WTC11 (cell line): ENCODE measurements at regions not wholly inside any gene's neighbourhood (a gene's known extent, or its start where the extent isn't known, plus 50 kb on each side); places are given as distances from the start of the nearest gene placed in this dataset.

Source experiments
- ATAC-seq: fragments of 200-7000 bp; cut with Tn5 transposase; 2 replicates; pipeline ENCODE4 v1.10.0; 2021; ENCODE audit warnings: mild to moderate bottlenecking, moderate library complexity
- CTCF ChIA-PET: fragments of 300-600 bp; sonication (Branson Sonifier 250); formaldehyde crosslinking; loops from one replicate; lab custom pipeline; 2021; ENCODE audit warnings: antibody characterized with exemption; lab: Charles Lee
- POLR2A ChIA-PET: fragments of 350-600 bp; sonication (Branson Sonifier 250); formaldehyde crosslinking; loops from one replicate; lab custom pipeline; 2021; ENCODE audit warnings: antibody characterized with exemption; lab: Charles Lee
- DNase-seq: peaks from one replicate; pipeline ENCODE4 v3.0.0; 2021; ENCODE audit warnings: low spot score
- H3K27ac Mint-ChIP-seq: 2 replicates; pipeline ENCODE4 v1.8.0; 2021; ENCODE audit warnings: mixed read lengths
- H3K27me3 Mint-ChIP-seq: 2 replicates; pipeline ENCODE4 v1.8.0; 2021; ENCODE audit warnings: low read depth, mild to moderate bottlenecking, moderate library complexity, mixed read lengths
- H3K36me3 Mint-ChIP-seq: 2 replicates; pipeline ENCODE4 v1.8.0; 2021; ENCODE audit warnings: mixed read lengths
- H3K4me1 Mint-ChIP-seq: 2 replicates; pipeline ENCODE4 v1.8.0; 2022; ENCODE audit warnings: mixed read lengths
- H3K4me3 Mint-ChIP-seq: 2 replicates; pipeline ENCODE4 v1.8.0; 2021; ENCODE audit warnings: mild to moderate bottlenecking, moderate library complexity, mixed read lengths
- H3K9me3 Mint-ChIP-seq: 2 replicates; pipeline ENCODE4 v1.8.0; 2021; ENCODE audit warnings: mixed read lengths
- ATF1 ChIP-seq: sonication (generic); formaldehyde crosslinking; IDR thresholded peaks from 2 replicates; pipeline ENCODE4 v1.8.1; 2023; ENCODE audit warnings: mild to moderate bottlenecking, moderate library complexity, missing genetic modification reagents
- CREM ChIP-seq: sonication (generic); formaldehyde crosslinking; IDR thresholded peaks from 2 replicates; pipeline ENCODE4 v1.8.1; 2022; ENCODE audit warnings: mild to moderate bottlenecking, missing genetic modification reagents, moderate library complexity
- EMX1 ChIP-seq: fragments of 250-450 bp; sonication (Bioruptor Pico); IDR thresholded peaks from 2 replicates; pipeline ENCODE4 v1.8.0; 2021; ENCODE audit warnings: mild to moderate bottlenecking
- ETV6 ChIP-seq: sonication (generic); formaldehyde crosslinking; IDR thresholded peaks from 2 replicates; pipeline ENCODE4 v1.8.1; 2022; ENCODE audit warnings: mild to moderate bottlenecking, missing genetic modification reagents
- GTF2I ChIP-seq: fragments of 250-450 bp; sonication (Bioruptor Pico); conservative IDR thresholded peaks from 2 replicates; pipeline ENCODE4 v1.4.0; 2021; ENCODE audit warnings: mild to moderate bottlenecking
- KAT7 ChIP-seq: sonication (generic); formaldehyde crosslinking; IDR thresholded peaks from 2 replicates; pipeline ENCODE4 v1.8.1; 2023; ENCODE audit warnings: missing genetic modification reagents, mild to moderate bottlenecking, borderline replicate concordance
- NR1H2 ChIP-seq: sonication (generic); formaldehyde crosslinking; IDR thresholded peaks from 2 replicates; pipeline ENCODE4 v1.9.0; 2021; ENCODE audit warnings: mild to moderate bottlenecking, moderate library complexity, missing genetic modification reagents
- RELA ChIP-seq: sonication (generic); formaldehyde crosslinking; IDR thresholded peaks from 2 replicates; pipeline ENCODE4 v1.8.1; 2022; ENCODE audit warnings: missing genetic modification reagents, mild to moderate bottlenecking, borderline replicate concordance
- SMAD3 ChIP-seq: sonication (generic); formaldehyde crosslinking; IDR thresholded peaks from 2 replicates; pipeline ENCODE4 v1.8.0; 2022; ENCODE audit warnings: missing genetic modification reagents, mild to moderate bottlenecking, borderline replicate concordance
- TP53 ChIP-seq: sonication (generic); formaldehyde crosslinking; IDR thresholded peaks from 2 replicates; pipeline ENCODE4 v1.8.1; 2023; ENCODE audit warnings: mild to moderate bottlenecking, missing genetic modification reagents
- TF ChIP-seq, protein P1 (sequence below): sonication (generic); formaldehyde crosslinking; IDR thresholded peaks from 2 replicates; pipeline ENCODE4 v1.8.0; 2023; ENCODE audit warnings: missing genetic modification reagents
- TF ChIP-seq, protein P2 (sequence below): sonication (generic); formaldehyde crosslinking; conservative IDR thresholded peaks from 2 replicates; pipeline ENCODE4 v1.8.1; 2022; ENCODE audit warnings: mild to moderate bottlenecking, missing genetic modification reagents
- TF ChIP-seq, protein P3 (sequence below): sonication (generic); formaldehyde crosslinking; IDR thresholded peaks from 2 replicates; pipeline ENCODE4 v1.8.1; 2022; ENCODE audit warnings: mild to moderate bottlenecking, moderate library complexity, missing genetic modification reagents
- TF ChIP-seq, protein P4 (sequence below): sonication (generic); formaldehyde crosslinking; IDR thresholded peaks from 2 replicates; pipeline ENCODE4 v1.8.1; 2022; ENCODE audit warnings: mild to moderate bottlenecking, missing genetic modification reagents, moderate library complexity, borderline replicate concordance
- TF ChIP-seq, protein P5 (sequence below): sonication (generic); formaldehyde crosslinking; IDR thresholded peaks from 2 replicates; pipeline ENCODE4 v1.8.1; 2023; ENCODE audit warnings: mild to moderate bottlenecking, missing genetic modification reagents, moderate library complexity
- TF ChIP-seq, protein P6 (sequence below): sonication (generic); formaldehyde crosslinking; IDR thresholded peaks from 2 replicates; pipeline ENCODE4 v1.8.0; 2022; ENCODE audit warnings: mild to moderate bottlenecking, missing genetic modification reagents
- TF ChIP-seq, protein P7 (sequence below): fragments of 200-600 bp; IDR thresholded peaks from 2 replicates; pipeline ENCODE4 v1.8.0; 2022; ENCODE audit warnings: antibody characterized with exemption
- TF ChIP-seq, protein P8 (sequence below): sonication (generic); formaldehyde crosslinking; IDR thresholded peaks from 2 replicates; pipeline ENCODE4 v1.8.1; 2023; ENCODE audit warnings: mild to moderate bottlenecking, missing genetic modification reagents, moderate library complexity

DNA sequence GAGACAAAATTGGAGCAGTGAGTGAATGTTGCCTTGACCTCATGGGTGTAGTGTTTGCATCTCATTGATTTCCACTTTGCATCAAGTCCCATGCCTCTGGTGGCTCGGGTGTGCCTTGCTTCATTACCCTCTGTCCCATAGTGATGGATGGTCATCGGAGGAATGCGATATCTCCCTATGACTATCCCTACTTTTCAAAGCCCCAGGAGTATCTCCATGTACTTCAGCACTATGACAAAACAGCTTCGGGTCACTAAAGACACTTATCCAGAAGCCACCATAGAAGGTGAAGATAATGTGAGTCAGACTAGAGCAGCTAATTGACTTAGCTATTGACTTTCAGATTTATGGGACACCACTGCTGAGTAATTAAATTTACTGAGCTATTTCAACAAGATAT lies 355.1 kb upstream of the CCDC196 start (continued):
- TF ChIP-seq, protein P1, sequence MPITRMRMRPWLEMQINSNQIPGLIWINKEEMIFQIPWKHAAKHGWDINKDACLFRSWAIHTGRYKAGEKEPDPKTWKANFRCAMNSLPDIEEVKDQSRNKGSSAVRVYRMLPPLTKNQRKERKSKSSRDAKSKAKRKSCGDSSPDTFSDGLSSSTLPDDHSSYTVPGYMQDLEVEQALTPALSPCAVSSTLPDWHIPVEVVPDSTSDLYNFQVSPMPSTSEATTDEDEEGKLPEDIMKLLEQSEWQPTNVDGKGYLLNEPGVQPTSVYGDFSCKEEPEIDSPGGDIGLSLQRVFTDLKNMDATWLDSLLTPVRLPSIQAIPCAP (CRISPR knock-in tag): no peak
- no peak for TF ChIP-seq NR1H2 (CRISPR knock-in tag)
- TF ChIP-seq, protein P2, sequence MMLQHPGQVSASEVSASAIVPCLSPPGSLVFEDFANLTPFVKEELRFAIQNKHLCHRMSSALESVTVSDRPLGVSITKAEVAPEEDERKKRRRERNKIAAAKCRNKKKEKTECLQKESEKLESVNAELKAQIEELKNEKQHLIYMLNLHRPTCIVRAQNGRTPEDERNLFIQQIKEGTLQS (CRISPR knock-in tag): no peak
- TF ChIP-seq SMAD3 (CRISPR knock-in tag): no peak
- TF ChIP-seq, protein P3, sequence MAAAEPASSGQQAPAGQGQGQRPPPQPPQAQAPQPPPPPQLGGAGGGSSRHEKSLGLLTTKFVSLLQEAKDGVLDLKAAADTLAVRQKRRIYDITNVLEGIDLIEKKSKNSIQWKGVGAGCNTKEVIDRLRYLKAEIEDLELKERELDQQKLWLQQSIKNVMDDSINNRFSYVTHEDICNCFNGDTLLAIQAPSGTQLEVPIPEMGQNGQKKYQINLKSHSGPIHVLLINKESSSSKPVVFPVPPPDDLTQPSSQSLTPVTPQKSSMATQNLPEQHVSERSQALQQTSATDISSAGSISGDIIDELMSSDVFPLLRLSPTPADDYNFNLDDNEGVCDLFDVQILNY: no peak
- no peak for TF ChIP-seq ATF1 (CRISPR knock-in tag)
- no peak for TF ChIP-seq EMX1
- TF ChIP-seq, protein P4, sequence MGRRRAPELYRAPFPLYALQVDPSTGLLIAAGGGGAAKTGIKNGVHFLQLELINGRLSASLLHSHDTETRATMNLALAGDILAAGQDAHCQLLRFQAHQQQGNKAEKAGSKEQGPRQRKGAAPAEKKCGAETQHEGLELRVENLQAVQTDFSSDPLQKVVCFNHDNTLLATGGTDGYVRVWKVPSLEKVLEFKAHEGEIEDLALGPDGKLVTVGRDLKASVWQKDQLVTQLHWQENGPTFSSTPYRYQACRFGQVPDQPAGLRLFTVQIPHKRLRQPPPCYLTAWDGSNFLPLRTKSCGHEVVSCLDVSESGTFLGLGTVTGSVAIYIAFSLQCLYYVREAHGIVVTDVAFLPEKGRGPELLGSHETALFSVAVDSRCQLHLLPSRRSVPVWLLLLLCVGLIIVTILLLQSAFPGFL (CRISPR knock-in tag): no peak
- no peak for TF ChIP-seq TP53 (CRISPR knock-in tag)

DNA sequence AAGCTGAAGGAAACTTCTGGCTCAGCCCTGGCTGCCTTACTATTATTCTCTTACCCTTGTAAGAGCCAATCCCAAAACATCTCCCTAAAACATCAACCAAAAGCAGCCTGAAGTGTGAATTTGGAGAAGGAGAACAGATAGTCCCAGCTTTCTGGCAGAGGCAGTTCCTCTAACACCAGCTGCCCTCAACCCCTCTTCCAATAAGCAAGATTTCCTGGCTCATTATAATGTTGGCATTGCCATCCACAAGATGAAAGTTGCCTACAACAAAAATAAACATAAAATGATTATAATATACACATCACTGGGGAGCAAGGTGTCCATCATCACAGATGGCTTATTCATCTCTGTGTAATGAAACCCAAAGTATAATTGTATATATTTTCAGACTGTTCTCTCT lies 352.5 kb upstream of the CCDC196 start:
- peaks cover 3% of the 10 kb centered on the region; the same call in 1 of the 2 replicates for H3K27me3 Mint-ChIP-seq

More for the DNA sequence above, 352.5 kb upstream of the CCDC196 start:
- POLR2A ChIA-PET: no interaction called here
- DNase-seq: no peak
- Mint-ChIP-seq H3K9me3 (no peaks in the 10 kb centered on the region), H3K4me1 (no peaks in the 10 kb centered on the region), H3K27ac (no peak overlapping the region), H3K36me3 (no peaks in the 10 kb centered on the region), H3K4me3 (no peak overlapping the region)
- TF ChIP-seq, protein P5, sequence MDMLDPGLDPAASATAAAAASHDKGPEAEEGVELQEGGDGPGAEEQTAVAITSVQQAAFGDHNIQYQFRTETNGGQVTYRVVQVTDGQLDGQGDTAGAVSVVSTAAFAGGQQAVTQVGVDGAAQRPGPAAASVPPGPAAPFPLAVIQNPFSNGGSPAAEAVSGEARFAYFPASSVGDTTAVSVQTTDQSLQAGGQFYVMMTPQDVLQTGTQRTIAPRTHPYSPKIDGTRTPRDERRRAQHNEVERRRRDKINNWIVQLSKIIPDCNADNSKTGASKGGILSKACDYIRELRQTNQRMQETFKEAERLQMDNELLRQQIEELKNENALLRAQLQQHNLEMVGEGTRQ (CRISPR knock-in tag): no peak
- TF ChIP-seq CREM (CRISPR knock-in tag) (no peak), KAT7 (CRISPR knock-in tag) (no peak), RELA (no peak), ETV6 (CRISPR knock-in tag) (no peak), ATF1 (CRISPR knock-in tag) (no peak), GTF2I (CRISPR knock-in tag) (no peak)
- TF ChIP-seq, protein P6, sequence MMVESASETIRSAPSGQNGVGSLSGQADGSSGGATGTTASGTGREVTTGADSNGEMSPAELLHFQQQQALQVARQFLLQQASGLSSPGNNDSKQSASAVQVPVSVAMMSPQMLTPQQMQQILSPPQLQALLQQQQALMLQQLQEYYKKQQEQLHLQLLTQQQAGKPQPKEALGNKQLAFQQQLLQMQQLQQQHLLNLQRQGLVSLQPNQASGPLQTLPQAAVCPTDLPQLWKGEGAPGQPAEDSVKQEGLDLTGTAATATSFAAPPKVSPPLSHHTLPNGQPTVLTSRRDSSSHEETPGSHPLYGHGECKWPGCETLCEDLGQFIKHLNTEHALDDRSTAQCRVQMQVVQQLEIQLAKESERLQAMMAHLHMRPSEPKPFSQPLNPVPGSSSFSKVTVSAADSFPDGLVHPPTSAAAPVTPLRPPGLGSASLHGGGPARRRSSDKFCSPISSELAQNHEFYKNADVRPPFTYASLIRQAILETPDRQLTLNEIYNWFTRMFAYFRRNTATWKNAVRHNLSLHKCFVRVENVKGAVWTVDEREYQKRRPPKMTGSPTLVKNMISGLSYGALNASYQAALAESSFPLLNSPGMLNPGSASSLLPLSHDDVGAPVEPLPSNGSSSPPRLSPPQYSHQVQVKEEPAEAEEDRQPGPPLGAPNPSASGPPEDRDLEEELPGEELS (CRISPR knock-in tag): no peak
- TF ChIP-seq, protein P7, sequence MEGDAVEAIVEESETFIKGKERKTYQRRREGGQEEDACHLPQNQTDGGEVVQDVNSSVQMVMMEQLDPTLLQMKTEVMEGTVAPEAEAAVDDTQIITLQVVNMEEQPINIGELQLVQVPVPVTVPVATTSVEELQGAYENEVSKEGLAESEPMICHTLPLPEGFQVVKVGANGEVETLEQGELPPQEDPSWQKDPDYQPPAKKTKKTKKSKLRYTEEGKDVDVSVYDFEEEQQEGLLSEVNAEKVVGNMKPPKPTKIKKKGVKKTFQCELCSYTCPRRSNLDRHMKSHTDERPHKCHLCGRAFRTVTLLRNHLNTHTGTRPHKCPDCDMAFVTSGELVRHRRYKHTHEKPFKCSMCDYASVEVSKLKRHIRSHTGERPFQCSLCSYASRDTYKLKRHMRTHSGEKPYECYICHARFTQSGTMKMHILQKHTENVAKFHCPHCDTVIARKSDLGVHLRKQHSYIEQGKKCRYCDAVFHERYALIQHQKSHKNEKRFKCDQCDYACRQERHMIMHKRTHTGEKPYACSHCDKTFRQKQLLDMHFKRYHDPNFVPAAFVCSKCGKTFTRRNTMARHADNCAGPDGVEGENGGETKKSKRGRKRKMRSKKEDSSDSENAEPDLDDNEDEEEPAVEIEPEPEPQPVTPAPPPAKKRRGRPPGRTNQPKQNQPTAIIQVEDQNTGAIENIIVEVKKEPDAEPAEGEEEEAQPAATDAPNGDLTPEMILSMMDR: no peak
- TF ChIP-seq, protein P8, sequence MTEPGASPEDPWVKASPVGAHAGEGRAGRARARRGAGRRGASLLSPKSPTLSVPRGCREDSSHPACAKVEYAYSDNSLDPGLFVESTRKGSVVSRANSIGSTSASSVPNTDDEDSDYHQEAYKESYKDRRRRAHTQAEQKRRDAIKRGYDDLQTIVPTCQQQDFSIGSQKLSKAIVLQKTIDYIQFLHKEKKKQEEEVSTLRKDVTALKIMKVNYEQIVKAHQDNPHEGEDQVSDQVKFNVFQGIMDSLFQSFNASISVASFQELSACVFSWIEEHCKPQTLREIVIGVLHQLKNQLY (CRISPR knock-in tag): no peak
- CTCF ChIA-PET: no interaction called here
- no peak for ATAC-seq
